H1 (cell line): ENCODE measurements at regions not wholly inside any gene's neighbourhood (a gene's known extent, or its start where the extent isn't known, plus 50 kb on each side); places are given as distances from the start of the nearest gene placed in this dataset.

Experiments used
- BCL11A ChIP-seq, 2 experiments: IDR thresholded peaks; one replicate each; pipeline ENCODE4 v1.6.1; 2011; ENCODE audit warnings: low read depth in 2 of 2, low read length in 2 of 2, mild to moderate bottlenecking in 2 of 2
- CEBPB ChIP-seq: IDR thresholded peaks from 2 replicates; pipeline ENCODE4 v1.6.1; 2012; ENCODE audit warnings: low read depth, low read length
- CHD2 ChIP-seq: IDR thresholded peaks from 2 replicates; pipeline ENCODE4 v1.6.1; 2012; ENCODE audit warnings: low read length, improper control_type of control experiment
- EGR1 ChIP-seq: IDR thresholded peaks from 2 replicates; pipeline ENCODE4 v1.6.1; 2011; ENCODE audit warnings: low read depth, low read length, borderline replicate concordance
- KDM1A ChIP-seq: fragments of 200-600, 300-600 bp; sonication (generic); IDR thresholded peaks from 2 replicates; pipeline ENCODE4 v1.7.1; 2016; ENCODE audit warnings: mild to moderate bottlenecking, low read length, borderline replicate concordance
- RXRA ChIP-seq: IDR thresholded peaks from 2 replicates; pipeline ENCODE4 v1.6.1; 2011; ENCODE audit warnings: low read depth, mild to moderate bottlenecking, low read length, moderate library complexity; ENCODE audit not compliant: insufficient read depth
- SAP30 ChIP-seq: fragments of 300-600 bp; sonication (generic); IDR thresholded peaks from 2 replicates; pipeline ENCODE4 v1.7.1; 2012; ENCODE audit warnings: low read length, moderate library complexity, mild to moderate bottlenecking, inconsistent platforms; ENCODE audit not compliant: insufficient read depth, insufficient replicate concordance

GRCh38 chr2:19648583-19648982, 253.2 kb downstream of the TTC32 start (continued):
- no peak for TF ChIP-seq KDM1A
- TF ChIP-seq EGR1 = no peak
- TF ChIP-seq CEBPB = no peak
- no peak for TF ChIP-seq CHD2
- TF ChIP-seq SAP30 = no peak
- no peak for TF ChIP-seq RXRA
- TF ChIP-seq BCL11A (IDR thresholded peaks at IDR 0.05; ENCODE audit: low read depth in 2 of 2, low read length in 2 of 2) = no peak
